ENCODE measurements at regions not wholly inside any gene's neighbourhood (a gene's known extent, or its start where the extent isn't known, plus 50 kb on each side); places are given as distances from the start of the nearest gene placed in this dataset.

- Mint-ChIP-seq H3K4me3 (no peak overlapping the region), H3K4me1 (no peaks in the 10 kb centered on the region), H3K27ac (no peak overlapping the region), H3K36me3 (no peaks in the 10 kb centered on the region), H3K27me3 (no peaks in the 10 kb centered on the region), H3K9me3 (peaks cover 9 to 12% (median 11%) of the 10 kb centered on the region in 3 donors)
- H3K36me3 ChIP-seq (ENCODE audit: control insufficient read depth in 2 of 2, extremely low read depth in 1 of 2, insufficient read depth in 1 of 2, low read length in 1 of 2), result no peaks in the 10 kb centered on the region
- no peaks in the 10 kb centered on the region for H3K4me1 ChIP-seq (ENCODE audit: control insufficient read depth in 1 of 2, extremely low read depth in 1 of 2, insufficient read depth in 2 of 2, low read length in 2 of 2)
- H3K4me3 ChIP-seq (ENCODE audit: control insufficient read depth in 1 of 2, extremely low read depth in 1 of 2, low read length in 1 of 2), result no peak overlapping the region
- H3K27me3 ChIP-seq (replicated peaks in 1 of 2; ENCODE audit: control insufficient read depth in 2 of 2, extremely low read depth in 1 of 2, insufficient read depth in 2 of 2, low read length in 1 of 2), result no peaks in the 10 kb centered on the region
- ATAC-seq (replicated peaks in 1 of 4) (no peak), DNase-seq (no peak)
- WGBS (ENCODE audit: insufficient coverage), result 83% methylated on average over 1 of the region's 1 CpG
- ChIA-PET POLR2A (no interaction called here), CTCF (no interaction called here)
- no peaks in the 10 kb centered on the region for H3K9me3 ChIP-seq
- no peak overlapping the region for H3K27ac ChIP-seq (ENCODE audit: low read length)
Observed at GRCh38 chr6:50437901-50438300, 275.4 kb upstream of the TFAP2D start.

- no peak for DNase-seq
- peaks cover 3 to 13% (median 11%) of the 10 kb centered on the region in 3 donors for H3K9me3 Mint-ChIP-seq
- POLR2A ChIA-PET, result no interaction called here
Observed at GRCh38 chr6:50442531-50443040, 270.7 kb upstream of the TFAP2D start.

GRCh38 chr6:50443144-50443543 lies 270.2 kb upstream of the TFAP2D start:
- H3K4me3 Mint-ChIP-seq, result no peak overlapping the region
- Histone ChIP-seq H3K36me3 (ENCODE audit: control insufficient read depth in 2 of 2, extremely low read depth in 1 of 2, insufficient read depth in 1 of 2, low read length in 1 of 2) (no peaks in the 10 kb centered on the region), H3K4me3 (ENCODE audit: control insufficient read depth in 1 of 2, extremely low read depth in 1 of 2, low read length in 1 of 2) (no peak overlapping the region), H3K27me3 (replicated peaks in 1 of 2; ENCODE audit: control insufficient read depth in 2 of 2, extremely low read depth in 1 of 2, insufficient read depth in 2 of 2, low read length in 1 of 2) (no peaks in the 10 kb centered on the region), H3K4me1 (ENCODE audit: control insufficient read depth in 1 of 2, extremely low read depth in 1 of 2, insufficient read depth in 2 of 2, low read length in 2 of 2) (no peaks in the 10 kb centered on the region), H3K9me3 (no peaks in the 10 kb centered on the region), H3K27ac (ENCODE audit: low read length) (no peak overlapping the region)
- no peak for ATAC-seq (replicated peaks in 1 of 4)
- no peaks in the 10 kb centered on the region for H3K4me1 Mint-ChIP-seq
- CTCF ChIA-PET, result no interaction called here
- no peak overlapping the region for H3K27ac Mint-ChIP-seq
- no peaks in the 10 kb centered on the region for H3K36me3 Mint-ChIP-seq
- H3K27me3 Mint-ChIP-seq, result no peaks in the 10 kb centered on the region
- POLR2A ChIA-PET, result no interaction called here
- peaks cover 3 to 13% (median 11%) of the 10 kb centered on the region in 3 donors for H3K9me3 Mint-ChIP-seq
- no CpG with 5 or more reads among the region's 3 CpGs for whole genome bisulfite sequencing (ENCODE audit: insufficient coverage)
- DNase-seq, result no peak

More at GRCh38 chr6:50442531-50443040, 270.7 kb upstream of the TFAP2D start:
- no peaks in the 10 kb centered on the region for H3K36me3 ChIP-seq (ENCODE audit: control insufficient read depth in 2 of 2, extremely low read depth in 1 of 2, insufficient read depth in 1 of 2, low read length in 1 of 2)
- WGBS (ENCODE audit: insufficient coverage), result 97% methylated on average over 3 of the region's 4 CpGs
- Mint-ChIP-seq H3K36me3 (no peaks in the 10 kb centered on the region), H3K27me3 (no peaks in the 10 kb centered on the region), H3K4me1 (no peaks in the 10 kb centered on the region), H3K27ac (no peak overlapping the region), H3K4me3 (no peak overlapping the region)
- CTCF ChIA-PET, result no interaction called here
- no peaks in the 10 kb centered on the region for H3K4me1 ChIP-seq (ENCODE audit: control insufficient read depth in 1 of 2, extremely low read depth in 1 of 2, insufficient read depth in 2 of 2, low read length in 2 of 2)
- H3K27me3 ChIP-seq (replicated peaks in 1 of 2; ENCODE audit: control insufficient read depth in 2 of 2, extremely low read depth in 1 of 2, insufficient read depth in 2 of 2, low read length in 1 of 2), result no peaks in the 10 kb centered on the region
- H3K27ac ChIP-seq (ENCODE audit: low read length), result no peak overlapping the region
- H3K4me3 ChIP-seq (ENCODE audit: control insufficient read depth in 1 of 2, extremely low read depth in 1 of 2, low read length in 1 of 2), result no peak overlapping the region
- no peak for ATAC-seq (replicated peaks in 1 of 4)
- H3K9me3 ChIP-seq, result no peaks in the 10 kb centered on the region

- Mint-ChIP-seq H3K36me3 (no peaks in the 10 kb centered on the region), H3K27me3 (no peaks in the 10 kb centered on the region), H3K27ac (no peak overlapping the region), H3K4me3 (no peak overlapping the region), H3K4me1 (no peaks in the 10 kb centered on the region), H3K9me3 (peaks cover 4 to 12% (median 5%) of the 10 kb centered on the region in 3 donors)
- Histone ChIP-seq H3K27ac (ENCODE audit: low read length) (no peak overlapping the region), H3K27me3 (replicated peaks in 1 of 2; ENCODE audit: control insufficient read depth in 2 of 2, extremely low read depth in 1 of 2, insufficient read depth in 2 of 2, low read length in 1 of 2) (no peaks in the 10 kb centered on the region), H3K36me3 (ENCODE audit: control insufficient read depth in 2 of 2, extremely low read depth in 1 of 2, insufficient read depth in 1 of 2, low read length in 1 of 2) (no peaks in the 10 kb centered on the region), H3K9me3 (no peaks in the 10 kb centered on the region), H3K4me3 (ENCODE audit: control insufficient read depth in 1 of 2, extremely low read depth in 1 of 2, low read length in 1 of 2) (no peak overlapping the region), H3K4me1 (ENCODE audit: control insufficient read depth in 1 of 2, extremely low read depth in 1 of 2, insufficient read depth in 2 of 2, low read length in 2 of 2) (no peaks in the 10 kb centered on the region)
- POLR2A ChIA-PET, result interaction anchor here in 1 of 2 donors (0.6 kb wide), 1 partner anchor 264 kb away, joined by 3 read pairs; the partner anchor contains the start of gene TFAP2D
- no peak for DNase-seq
- CTCF ChIA-PET, result no interaction called here
- WGBS (ENCODE audit: insufficient coverage), result 80% methylated on average over 1 of the region's 2 CpGs
- no peak for ATAC-seq (replicated peaks in 1 of 4)
Observed at GRCh38 chr6:50449128-50449527, 264.2 kb upstream of the TFAP2D start.

- ChIA-PET CTCF (no interaction called here), POLR2A (no interaction called here)
- Mint-ChIP-seq H3K27me3 (no peaks in the 10 kb centered on the region), H3K4me3 (no peak overlapping the region), H3K36me3 (no peaks in the 10 kb centered on the region), H3K4me1 (no peaks in the 10 kb centered on the region), H3K9me3 (peaks cover 0 to 17% (median 5%) of the 10 kb centered on the region in 3 donors), H3K27ac (no peak overlapping the region)
- no peak for ATAC-seq (replicated peaks in 1 of 4)
- H3K4me3 ChIP-seq (ENCODE audit: control insufficient read depth in 1 of 2, extremely low read depth in 1 of 2, low read length in 1 of 2), result no peak overlapping the region
- H3K9me3 ChIP-seq, result no peaks in the 10 kb centered on the region
- H3K27me3 ChIP-seq (replicated peaks in 1 of 2; ENCODE audit: control insufficient read depth in 2 of 2, extremely low read depth in 1 of 2, insufficient read depth in 2 of 2, low read length in 1 of 2), result no peaks in the 10 kb centered on the region
- no peak for DNase-seq
- no peaks in the 10 kb centered on the region for H3K36me3 ChIP-seq (ENCODE audit: control insufficient read depth in 2 of 2, extremely low read depth in 1 of 2, insufficient read depth in 1 of 2, low read length in 1 of 2)
- no CpG with 5 or more reads among the region's 4 CpGs for WGBS (ENCODE audit: insufficient coverage)
- no peak overlapping the region for H3K27ac ChIP-seq (ENCODE audit: low read length)
- H3K4me1 ChIP-seq (ENCODE audit: control insufficient read depth in 1 of 2, extremely low read depth in 1 of 2, insufficient read depth in 2 of 2, low read length in 2 of 2), result no peaks in the 10 kb centered on the region
Observed at GRCh38 chr6:50451826-50452400, 261.4 kb upstream of the TFAP2D start.

- Histone ChIP-seq H3K27ac (ENCODE audit: low read length) (no peak overlapping the region), H3K27me3 (replicated peaks in 1 of 2; ENCODE audit: control insufficient read depth in 2 of 2, extremely low read depth in 1 of 2, insufficient read depth in 2 of 2, low read length in 1 of 2) (no peaks in the 10 kb centered on the region), H3K4me3 (ENCODE audit: control insufficient read depth in 1 of 2, extremely low read depth in 1 of 2, low read length in 1 of 2) (no peak overlapping the region), H3K4me1 (ENCODE audit: control insufficient read depth in 1 of 2, extremely low read depth in 1 of 2, insufficient read depth in 2 of 2, low read length in 2 of 2) (no peaks in the 10 kb centered on the region), H3K36me3 (ENCODE audit: control insufficient read depth in 2 of 2, extremely low read depth in 1 of 2, insufficient read depth in 1 of 2, low read length in 1 of 2) (no peaks in the 10 kb centered on the region), H3K9me3 (no peaks in the 10 kb centered on the region)
- ATAC-seq (replicated peaks in 1 of 4) (no peak), DNase-seq (no peak)
- Mint-ChIP-seq H3K36me3 (no peaks in the 10 kb centered on the region), H3K27me3 (no peaks in the 10 kb centered on the region), H3K4me3 (no peak overlapping the region), H3K27ac (no peak overlapping the region), H3K4me1 (no peaks in the 10 kb centered on the region), H3K9me3 (peaks cover 3 to 17% (median 5%) of the 10 kb centered on the region in 3 donors)
- ChIA-PET CTCF (no interaction called here), POLR2A (no interaction called here)
- WGBS (ENCODE audit: insufficient coverage), result 85% methylated on average over 5 of the region's 7 CpGs
Observed at GRCh38 chr6:50455029-50455428, 258.3 kb upstream of the TFAP2D start.

GRCh38 chr6:50457351-50457750 lies 256.0 kb upstream of the TFAP2D start:
- Histone ChIP-seq H3K9me3 (no peaks in the 10 kb centered on the region), H3K27ac (ENCODE audit: low read length) (no peak overlapping the region), H3K4me3 (ENCODE audit: control insufficient read depth in 1 of 2, extremely low read depth in 1 of 2, low read length in 1 of 2) (no peak overlapping the region), H3K36me3 (ENCODE audit: control insufficient read depth in 2 of 2, extremely low read depth in 1 of 2, insufficient read depth in 1 of 2, low read length in 1 of 2) (no peaks in the 10 kb centered on the region), H3K4me1 (ENCODE audit: control insufficient read depth in 1 of 2, extremely low read depth in 1 of 2, insufficient read depth in 2 of 2, low read length in 2 of 2) (no peaks in the 10 kb centered on the region), H3K27me3 (replicated peaks in 1 of 2; ENCODE audit: control insufficient read depth in 2 of 2, extremely low read depth in 1 of 2, insufficient read depth in 2 of 2, low read length in 1 of 2) (no peaks in the 10 kb centered on the region)
- Mint-ChIP-seq H3K36me3 (no peaks in the 10 kb centered on the region), H3K4me1 (no peaks in the 10 kb centered on the region), H3K4me3 (no peak overlapping the region), H3K27ac (no peak overlapping the region), H3K27me3 (no peaks in the 10 kb centered on the region), H3K9me3 (peaks cover 4 to 13% (median 6%) of the 10 kb centered on the region in 3 donors)
- ATAC-seq (replicated peaks in 1 of 4) (no peak), DNase-seq (no peak)
- CTCF ChIA-PET, result no interaction called here
- POLR2A ChIA-PET, result interaction anchor here in 1 of 2 donors (0.5 kb wide), 1 partner anchor 31 kb away, joined by 3 read pairs; no protein-coding TSS in a partner anchor
- no CpG with 5 or more reads among the region's 2 CpGs for WGBS (ENCODE audit: insufficient coverage)

All from T-cell (primary cell).